MCF 10A (cell line): ENCODE measurements at regions not wholly inside any gene's neighbourhood (a gene's known extent, or its start where the extent isn't known, plus 50 kb on each side); places are given as distances from the start of the nearest gene placed in this dataset.

Source experiments
- BruUV-seq: library from RNA; stranded (reverse); fragments of 400-500 nt; replicated peaks from 2 replicates; lab custom pipeline; 2021; lab: Mats Ljungman, UMichigan
- CTCF ChIA-PET: fragments of 300-600 bp; sonication (Branson Sonifier 250); formaldehyde crosslinking; extraction: SDS; loops from one replicate; lab custom pipeline; 2021; ENCODE audit warnings: antibody characterized with exemption, inconsistent platforms; lab: Yijun Ruan, JAX
- POLR2A ChIA-PET: fragments of 300-600, 350-650 bp; sonication (Branson Sonifier 250); formaldehyde crosslinking; extraction: SDS; loops from one replicate; lab custom pipeline; 2020; ENCODE audit warnings: antibody characterized with exemption, inconsistent platforms; lab: Yijun Ruan, JAX
- DNase-seq: peaks from one replicate; pipeline ENCODE4 v3.0.0-alpha.2; 2018; ENCODE audit not compliant: unreplicated experiment
- H3K27ac Mint-ChIP-seq: one replicate; pipeline ENCODE4 v1.8.0; 2022; ENCODE audit warnings: mild to moderate bottlenecking, low read depth, mixed read lengths; ENCODE audit not compliant: unreplicated experiment
- H3K27me3 Mint-ChIP-seq: one replicate; pipeline ENCODE4 v1.8.0; 2022; ENCODE audit warnings: mixed read lengths; ENCODE audit not compliant: insufficient read depth, unreplicated experiment
- H3K36me3 Mint-ChIP-seq: one replicate; pipeline ENCODE4 v1.8.0; 2022; ENCODE audit warnings: mild to moderate bottlenecking, moderate library complexity, mixed read lengths; ENCODE audit not compliant: insufficient read depth, unreplicated experiment
- H3K4me1 Mint-ChIP-seq: one replicate; pipeline ENCODE4 v1.8.0; 2022; ENCODE audit warnings: mixed read lengths; ENCODE audit not compliant: insufficient read depth, unreplicated experiment
- H3K4me3 Mint-ChIP-seq: one replicate; pipeline ENCODE4 v1.8.0; 2022; ENCODE audit warnings: mild to moderate bottlenecking, moderate library complexity, mixed read lengths; ENCODE audit not compliant: unreplicated experiment
- H3K9me3 Mint-ChIP-seq: one replicate; pipeline ENCODE4 v1.8.0; 2022; ENCODE audit warnings: mixed read lengths; ENCODE audit not compliant: unreplicated experiment
- intact Hi-C: fragments of 100-400 bp; cut with micrococcal nuclease; formaldehyde crosslinking; loops from 2 replicates; pipeline ENCODE4 v1.14.1; 2022
- TF ChIP-seq, protein P1 (sequence below): fragments of 200-600 bp; IDR thresholded peaks from one replicate; pipeline ENCODE4 v1.8.0; 2022; ENCODE audit warnings: antibody characterized with exemption, mild to moderate bottlenecking; ENCODE audit not compliant: unreplicated experiment

DNA sequence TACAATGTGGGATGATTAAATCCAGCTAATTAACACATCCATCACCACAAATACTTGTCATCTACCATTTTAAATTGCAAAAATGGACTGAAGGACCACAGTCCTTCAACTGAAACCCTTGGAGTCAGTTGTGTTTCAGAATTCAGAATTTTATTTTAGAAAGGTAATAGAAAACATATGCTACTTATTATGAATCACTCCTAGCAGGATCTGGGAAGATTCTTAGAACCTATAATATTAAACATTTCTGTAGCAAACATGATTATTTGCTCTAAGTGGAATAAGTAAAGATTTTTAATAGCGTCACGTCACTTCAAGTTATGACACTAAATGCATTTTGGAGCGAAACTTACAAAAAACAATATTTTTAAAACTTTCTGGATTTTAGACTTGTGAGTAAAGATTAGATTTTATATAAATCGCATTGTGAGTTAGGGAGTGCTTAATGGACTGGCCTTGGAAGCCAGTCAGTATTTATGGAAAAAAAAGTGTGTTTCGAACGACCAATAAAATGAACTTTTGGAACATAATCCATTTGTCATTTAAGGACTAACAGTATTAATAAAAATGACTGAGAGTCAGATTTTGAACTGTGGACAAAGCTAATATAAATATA lies 71.8 kb upstream of the PHACTR2 start:
- CTCF ChIA-PET, result interaction anchor here (0.7 kb wide), 1 partner anchor 21 kb away, joined by 3 read pairs; no protein-coding TSS in a partner anchor
- intact Hi-C loops, result no loop called here
- Mint-ChIP-seq H3K4me1 (no peaks in the 10 kb centered on the region), H3K27ac (no peak overlapping the region), H3K27me3 (no peaks in the 10 kb centered on the region), H3K4me3 (no peak overlapping the region), H3K9me3 (no peaks in the 10 kb centered on the region), H3K36me3 (no peaks in the 10 kb centered on the region)
- TF ChIP-seq, protein P1, sequence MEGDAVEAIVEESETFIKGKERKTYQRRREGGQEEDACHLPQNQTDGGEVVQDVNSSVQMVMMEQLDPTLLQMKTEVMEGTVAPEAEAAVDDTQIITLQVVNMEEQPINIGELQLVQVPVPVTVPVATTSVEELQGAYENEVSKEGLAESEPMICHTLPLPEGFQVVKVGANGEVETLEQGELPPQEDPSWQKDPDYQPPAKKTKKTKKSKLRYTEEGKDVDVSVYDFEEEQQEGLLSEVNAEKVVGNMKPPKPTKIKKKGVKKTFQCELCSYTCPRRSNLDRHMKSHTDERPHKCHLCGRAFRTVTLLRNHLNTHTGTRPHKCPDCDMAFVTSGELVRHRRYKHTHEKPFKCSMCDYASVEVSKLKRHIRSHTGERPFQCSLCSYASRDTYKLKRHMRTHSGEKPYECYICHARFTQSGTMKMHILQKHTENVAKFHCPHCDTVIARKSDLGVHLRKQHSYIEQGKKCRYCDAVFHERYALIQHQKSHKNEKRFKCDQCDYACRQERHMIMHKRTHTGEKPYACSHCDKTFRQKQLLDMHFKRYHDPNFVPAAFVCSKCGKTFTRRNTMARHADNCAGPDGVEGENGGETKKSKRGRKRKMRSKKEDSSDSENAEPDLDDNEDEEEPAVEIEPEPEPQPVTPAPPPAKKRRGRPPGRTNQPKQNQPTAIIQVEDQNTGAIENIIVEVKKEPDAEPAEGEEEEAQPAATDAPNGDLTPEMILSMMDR, result no peak
- POLR2A ChIA-PET, result no interaction called here
- no TSS peak for BruUV-seq
- DNase-seq, result no peak

DNA sequence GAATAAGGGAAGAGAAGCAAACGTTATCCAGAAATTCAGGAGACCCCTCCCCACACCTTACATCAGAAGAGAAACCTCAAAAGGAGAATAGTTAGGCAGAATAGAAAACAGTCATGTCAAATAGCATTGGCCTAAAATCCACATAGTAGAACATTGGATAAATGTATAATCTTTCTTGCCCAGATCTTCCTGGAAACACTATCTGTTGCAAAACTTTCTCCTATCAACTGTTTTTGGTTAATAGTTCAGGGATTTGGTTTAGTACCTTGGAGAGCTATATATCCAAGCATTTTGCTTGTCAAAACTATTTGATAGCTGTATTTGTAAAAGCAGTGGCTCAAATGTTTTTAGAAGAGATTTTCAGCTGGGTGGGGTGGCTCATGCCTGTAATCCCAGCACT lies 74.3 kb upstream of the PHACTR2 start:
- DNase-seq, result no peak
- Mint-ChIP-seq H3K4me1 (no peaks in the 10 kb centered on the region), H3K9me3 (no peaks in the 10 kb centered on the region), H3K27me3 (no peaks in the 10 kb centered on the region), H3K4me3 (no peak overlapping the region), H3K27ac (no peak overlapping the region), H3K36me3 (no peaks in the 10 kb centered on the region)
- TF ChIP-seq, protein P1, result no peak
- ChIA-PET CTCF (interaction anchor here (0.7 kb wide), 1 partner anchor 336 kb away, joined by 3 read pairs; no protein-coding TSS in a partner anchor), POLR2A (interaction anchor here (0.8 kb wide), 1 partner anchor 17 kb away, joined by 4 read pairs; no protein-coding TSS in a partner anchor)
- no TSS peak for BruUV-seq
- intact Hi-C loops, result no loop called here

DNA sequence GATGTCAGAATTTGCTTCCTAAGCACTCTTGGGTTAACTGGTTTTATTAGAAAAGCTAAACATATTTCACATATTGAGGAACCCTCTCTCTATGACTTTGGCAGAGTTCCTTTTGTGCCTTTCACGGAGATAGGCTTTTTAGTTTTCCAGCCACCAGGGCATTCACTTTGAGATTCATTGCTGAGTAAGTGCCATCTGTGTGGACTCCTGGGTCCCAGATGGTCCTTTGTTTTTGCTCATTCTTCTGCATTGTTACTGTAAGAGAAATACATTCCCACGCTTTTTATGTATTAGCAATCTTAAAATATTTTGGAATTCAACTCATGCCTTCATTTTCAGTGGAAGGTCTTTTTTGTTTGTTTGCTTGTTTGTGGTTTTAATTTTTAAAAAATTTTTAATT lies 76.3 kb upstream of the PHACTR2 start:
- intact Hi-C loops, result no loop called here
- no peaks in the 10 kb centered on the region for H3K27me3 Mint-ChIP-seq
- no peaks in the 10 kb centered on the region for H3K9me3 Mint-ChIP-seq
- no peak for DNase-seq
- H3K27ac Mint-ChIP-seq, result no peak overlapping the region
- ChIA-PET POLR2A (no interaction called here), CTCF (no interaction called here)
- TF ChIP-seq, protein P1, result no peak
- no TSS peak for BruUV-seq
- H3K4me1 Mint-ChIP-seq, result no peaks in the 10 kb centered on the region
- no peak overlapping the region for H3K4me3 Mint-ChIP-seq
- no peaks in the 10 kb centered on the region for H3K36me3 Mint-ChIP-seq

DNA sequence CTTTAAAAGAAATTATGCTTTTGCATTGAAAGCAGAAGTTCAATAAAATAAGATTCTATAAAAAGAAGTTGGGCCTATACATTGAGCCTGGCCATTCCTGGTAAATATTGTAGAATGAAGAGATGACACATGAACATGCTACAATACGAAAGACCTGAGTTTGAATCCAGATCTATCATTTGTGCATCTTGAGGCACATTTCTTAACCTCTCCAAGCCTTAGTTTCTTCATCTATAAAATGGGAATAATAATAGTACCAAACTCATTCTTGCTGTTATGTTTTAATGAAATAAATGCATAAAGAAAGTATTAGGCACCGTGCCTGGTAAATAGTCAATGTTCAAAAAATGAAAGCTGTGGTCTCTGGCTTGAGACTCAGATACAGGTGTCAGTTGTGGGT lies 76.9 kb upstream of the PHACTR2 start:
- DNase-seq, result no peak
- TF ChIP-seq, protein P1, result no peak
- Mint-ChIP-seq H3K36me3 (no peaks in the 10 kb centered on the region), H3K27me3 (no peaks in the 10 kb centered on the region), H3K4me3 (no peak overlapping the region), H3K27ac (no peak overlapping the region), H3K9me3 (no peaks in the 10 kb centered on the region), H3K4me1 (no peaks in the 10 kb centered on the region)
- no TSS peak for BruUV-seq
- POLR2A ChIA-PET, result no interaction called here
- CTCF ChIA-PET, result no interaction called here
- intact Hi-C loops, result no loop called here
